ENCODE measurements at regions not wholly inside any gene's neighbourhood (a gene's known extent, or its start where the extent isn't known, plus 50 kb on each side); places are given as distances from the start of the nearest gene placed in this dataset.

DNA sequence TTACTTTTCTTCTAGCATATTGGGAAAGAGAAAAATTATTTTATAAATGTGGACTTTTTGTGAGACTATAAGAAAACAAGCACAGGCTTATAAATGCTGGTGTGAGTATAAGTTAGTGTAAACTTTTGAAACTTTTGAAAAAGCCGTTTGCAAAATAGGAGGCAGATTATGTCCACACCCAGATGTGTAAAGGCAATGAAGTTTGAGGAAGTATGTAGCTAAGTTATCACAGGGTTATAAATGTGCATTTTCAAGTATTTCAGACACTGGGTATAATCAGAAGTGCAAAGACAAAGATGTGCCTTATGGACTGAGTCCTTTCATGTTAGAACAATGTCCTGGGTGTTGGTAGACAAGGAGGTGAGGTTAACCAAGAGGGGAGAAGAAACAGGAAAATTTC is 85.5 kb downstream of the ANXA1 start:
- H3K27ac ChIP-seq: no peak overlapping the region
- no peak for TF ChIP-seq ZFX (IDR thresholded peaks at IDR 0.05)
- TF ChIP-seq, protein P1, sequence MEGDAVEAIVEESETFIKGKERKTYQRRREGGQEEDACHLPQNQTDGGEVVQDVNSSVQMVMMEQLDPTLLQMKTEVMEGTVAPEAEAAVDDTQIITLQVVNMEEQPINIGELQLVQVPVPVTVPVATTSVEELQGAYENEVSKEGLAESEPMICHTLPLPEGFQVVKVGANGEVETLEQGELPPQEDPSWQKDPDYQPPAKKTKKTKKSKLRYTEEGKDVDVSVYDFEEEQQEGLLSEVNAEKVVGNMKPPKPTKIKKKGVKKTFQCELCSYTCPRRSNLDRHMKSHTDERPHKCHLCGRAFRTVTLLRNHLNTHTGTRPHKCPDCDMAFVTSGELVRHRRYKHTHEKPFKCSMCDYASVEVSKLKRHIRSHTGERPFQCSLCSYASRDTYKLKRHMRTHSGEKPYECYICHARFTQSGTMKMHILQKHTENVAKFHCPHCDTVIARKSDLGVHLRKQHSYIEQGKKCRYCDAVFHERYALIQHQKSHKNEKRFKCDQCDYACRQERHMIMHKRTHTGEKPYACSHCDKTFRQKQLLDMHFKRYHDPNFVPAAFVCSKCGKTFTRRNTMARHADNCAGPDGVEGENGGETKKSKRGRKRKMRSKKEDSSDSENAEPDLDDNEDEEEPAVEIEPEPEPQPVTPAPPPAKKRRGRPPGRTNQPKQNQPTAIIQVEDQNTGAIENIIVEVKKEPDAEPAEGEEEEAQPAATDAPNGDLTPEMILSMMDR (conservative IDR thresholded peaks at IDR 0.05): no peak

GRCh38 chr9:73239570-73240265 is 88.1 kb downstream of the ANXA1 start:
- TF ChIP-seq, protein P1 (conservative IDR thresholded peaks at IDR 0.05): no peak
- no peak for TF ChIP-seq ZFX (IDR thresholded peaks at IDR 0.05)
- no peak overlapping the region for H3K27ac ChIP-seq

- no peak overlapping the region for H3K27ac ChIP-seq
- TF ChIP-seq ZFX (IDR thresholded peaks at IDR 0.05): no peak
- TF ChIP-seq, protein P1 (conservative IDR thresholded peaks at IDR 0.05): no peak
These were observed 91.4 kb downstream of the ANXA1 start for GRCh38 chr9:73243078-73243477.

DNA sequence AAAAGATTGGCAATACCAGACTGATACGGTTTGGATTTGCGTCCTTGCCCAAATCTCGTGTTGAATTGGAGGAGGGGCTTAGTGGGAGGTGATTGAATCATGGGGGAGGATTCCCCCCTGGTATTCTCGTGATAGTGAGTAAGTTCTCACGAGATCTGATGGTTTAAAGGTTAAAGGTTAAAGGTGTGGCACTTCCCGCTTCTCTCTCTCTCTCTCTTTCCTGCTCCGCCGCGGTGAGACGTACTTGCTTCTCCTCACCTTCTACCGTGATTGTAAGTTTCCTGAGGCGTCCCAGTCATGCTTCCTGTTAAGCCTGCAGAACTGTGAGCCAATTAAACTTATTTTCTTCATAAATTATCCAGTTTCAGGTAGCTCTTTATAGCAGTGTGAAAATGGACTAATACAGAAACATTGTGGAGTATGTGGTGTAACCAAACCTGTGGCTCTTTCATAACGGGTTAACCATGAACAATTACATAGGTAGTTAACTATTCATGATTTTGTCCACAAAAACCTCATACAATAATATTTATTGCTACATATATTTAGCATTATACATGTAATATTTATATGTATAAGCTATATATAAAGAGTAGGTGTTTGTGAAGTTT is 107.5 kb downstream of the ANXA1 start:
- H3K27ac ChIP-seq: no peak overlapping the region
- TF ChIP-seq, protein P1 (conservative IDR thresholded peaks at IDR 0.05): no peak
- no peak for TF ChIP-seq ZFX (IDR thresholded peaks at IDR 0.05)

DNA sequence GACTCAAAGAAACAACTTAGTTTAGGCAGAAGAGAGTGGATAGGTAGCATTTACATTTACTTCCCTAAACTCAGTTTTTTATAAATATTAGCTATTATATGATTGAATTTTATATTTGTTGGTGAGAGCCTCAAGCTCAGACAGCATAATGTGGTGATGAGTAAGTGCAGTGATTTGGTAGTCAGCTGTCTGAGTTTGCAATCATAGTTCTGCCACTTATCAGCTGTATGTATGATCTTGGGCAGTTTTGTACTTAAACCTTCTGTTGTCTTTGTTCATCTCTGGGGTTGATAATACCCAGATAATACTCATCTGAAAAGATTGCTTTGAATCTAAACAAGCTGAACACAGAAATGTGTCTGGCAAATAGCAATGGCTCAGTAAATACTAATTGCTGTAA is 108.8 kb downstream of the ANXA1 start:
- TF ChIP-seq, protein P1 (conservative IDR thresholded peaks at IDR 0.05): no peak
- no peak for TF ChIP-seq ZFX (IDR thresholded peaks at IDR 0.05)
- no peak overlapping the region for H3K27ac ChIP-seq

GRCh38 chr9:73264631-73265030 is 113.0 kb downstream of the ANXA1 start:
- TF ChIP-seq, protein P1 (conservative IDR thresholded peaks at IDR 0.05): no peak
- TF ChIP-seq ZFX (IDR thresholded peaks at IDR 0.05): no peak
- H3K27ac ChIP-seq: no peak overlapping the region

DNA sequence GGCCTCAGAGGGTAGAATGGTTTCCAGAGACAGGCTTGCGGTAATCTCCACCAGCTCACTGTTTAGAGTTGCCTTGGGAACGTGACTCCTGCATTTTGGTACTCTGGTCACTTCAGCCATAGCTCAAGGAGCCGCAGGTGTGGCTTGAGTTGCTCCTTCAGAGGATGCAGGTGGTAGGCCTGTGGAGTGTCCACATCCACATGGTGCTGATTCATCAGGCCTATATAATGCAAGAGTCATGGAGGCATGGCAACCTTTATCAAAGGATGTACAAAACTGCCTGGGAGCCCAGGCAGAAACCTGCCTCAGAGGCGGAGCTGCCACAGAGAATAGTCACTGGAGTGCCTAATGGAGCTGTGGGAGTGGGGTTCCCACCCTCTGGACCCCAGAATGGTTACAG is 114.2 kb downstream of the ANXA1 start:
- H3K27ac ChIP-seq: no peak overlapping the region
- TF ChIP-seq ZFX (IDR thresholded peaks at IDR 0.05): no peak
- TF ChIP-seq, protein P1 (conservative IDR thresholded peaks at IDR 0.05): no peak

All from C4-2B (cell line).